Mesenchymal stem cell (in vitro differentiated cells and primary cell): ENCODE measurements at regions not wholly inside any gene's neighbourhood (a gene's known extent, or its start where the extent isn't known, plus 50 kb on each side); places are given as distances from the start of the nearest gene placed in this dataset.
A peak's percentile ranks its signal among the peaks of the same experiment; 100 is the strongest.

Experiments used
- DNase-seq: peaks from one replicate; pipeline ENCODE4 v3.0.0-alpha.2; 2013
- H2AFZ ChIP-seq: one replicate; pipeline ENCODE4 v1.6.1; 2013; ENCODE audit warnings: low read depth, mild to moderate bottlenecking, control low read depth, inconsistent platforms, low read length, moderate library complexity
- H2AK5ac ChIP-seq: 2 replicates; pipeline ENCODE4 v1.6.1; 2013; ENCODE audit warnings: low read length, moderate library complexity, mild to moderate bottlenecking, inconsistent platforms; ENCODE audit not compliant: severe bottlenecking
- H2BK120ac ChIP-seq: one replicate; pipeline ENCODE4 v1.6.1; 2013; ENCODE audit warnings: low read depth, mild to moderate bottlenecking, inconsistent platforms, low read length, moderate library complexity
- H2BK12ac ChIP-seq, 2 experiments: one replicate each; pipeline ENCODE4 v1.6.1; 2013; ENCODE audit warnings: inconsistent platforms in 2 of 2, low read length in 2 of 2, mild to moderate bottlenecking in 2 of 2, moderate library complexity in 2 of 2, control low read depth in 1 of 2
- H2BK15ac ChIP-seq: one replicate; pipeline ENCODE4 v1.6.1; 2013; ENCODE audit warnings: mild to moderate bottlenecking, low read depth, inconsistent platforms; ENCODE audit not compliant: poor library complexity, severe bottlenecking
- H2BK5ac ChIP-seq: 2 replicates; pipeline ENCODE4 v1.6.1; 2013; ENCODE audit warnings: low read depth, mild to moderate bottlenecking, low read length, control low read depth, inconsistent platforms; ENCODE audit not compliant: poor library complexity, severe bottlenecking
- H3K14ac ChIP-seq, 2 experiments: one replicate each; pipeline ENCODE4 v1.6.1; 2013; ENCODE audit warnings: inconsistent platforms in 2 of 2, low read length in 2 of 2, control low read depth in 1 of 2, mild to moderate bottlenecking in 1 of 2, moderate library complexity in 1 of 2
- H3K18ac ChIP-seq, 2 experiments: one replicate each; pipeline ENCODE4 v1.6.1; 2013; ENCODE audit warnings: inconsistent platforms in 2 of 2, low read length in 2 of 2, control low read depth in 1 of 2, low read depth in 1 of 2, mild to moderate bottlenecking in 1 of 2
- H3K23ac ChIP-seq, 2 experiments: one replicate each; pipeline ENCODE4 v1.6.1; 2013; ENCODE audit warnings: inconsistent platforms in 2 of 2, low read length in 2 of 2, mild to moderate bottlenecking in 2 of 2, moderate library complexity in 2 of 2, control low read depth in 1 of 2
- H3K27ac ChIP-seq: 2 replicates; pipeline ENCODE4 v1.5.1; 2013; ENCODE audit warnings: mild to moderate bottlenecking, moderate library complexity, low read length, control low read depth, inconsistent platforms; ENCODE audit not compliant: poor library complexity, severe bottlenecking
- H3K27me3 ChIP-seq, 2 experiments: 2 replicates each; pipeline versions ENCODE4 v1.6.1 to v1.7.0; 2013; ENCODE audit warnings: low read length in 2 of 2, mild to moderate bottlenecking in 2 of 2, moderate library complexity in 2 of 2, control low read depth in 1 of 2, inconsistent platforms in 1 of 2; ENCODE audit not compliant: control insufficient read depth in 1 of 2, insufficient read depth in 1 of 2
- H3K36me3 ChIP-seq, 2 experiments: 2 replicates each; pipeline versions ENCODE4 v1.6.1 to v1.7.0; 2013; ENCODE audit warnings: low read length in 2 of 2, control low read depth in 1 of 2, inconsistent platforms in 1 of 2, low read depth in 1 of 2, mild to moderate bottlenecking in 1 of 2; ENCODE audit not compliant: insufficient read depth in 2 of 2, control insufficient read depth in 1 of 2
- H3K4ac ChIP-seq, 2 experiments: one replicate each; pipeline ENCODE4 v1.6.1; 2013; ENCODE audit warnings: inconsistent platforms in 2 of 2, low read length in 2 of 2, mild to moderate bottlenecking in 2 of 2, moderate library complexity in 2 of 2, control low read depth in 1 of 2, low read depth in 1 of 2
- H3K4me1 ChIP-seq: 2 replicates; pipeline ENCODE4 v1.6.1; 2013; ENCODE audit warnings: low read depth, low read length, control low read depth; ENCODE audit not compliant: control insufficient read depth, insufficient read depth
- H3K4me2 ChIP-seq: 2 replicates; pipeline ENCODE4 v1.6.1; 2013; ENCODE audit warnings: low read length, mild to moderate bottlenecking, inconsistent platforms; ENCODE audit not compliant: poor library complexity, severe bottlenecking
- H3K4me3 ChIP-seq, 2 experiments: 2 replicates each; pipeline versions ENCODE4 v1.5.1 to v1.7.0; 2013; ENCODE audit warnings: low read length in 2 of 2, mild to moderate bottlenecking in 2 of 2, control low read depth in 1 of 2, low read depth in 1 of 2; ENCODE audit not compliant: insufficient read depth in 1 of 2
- H3K79me1 ChIP-seq: replicated peaks from 2 replicates; pipeline ENCODE4 v1.6.1; 2013; ENCODE audit warnings: mild to moderate bottlenecking, control low read depth, low read length, inconsistent platforms; ENCODE audit not compliant: poor library complexity, severe bottlenecking
- H3K9ac ChIP-seq: 2 replicates; pipeline ENCODE4 v1.7.0; 2013; ENCODE audit warnings: mild to moderate bottlenecking, low read length, moderate library complexity
- H3K9me3 ChIP-seq: 2 replicates; pipeline ENCODE4 v1.7.0; 2013; ENCODE audit warnings: mild to moderate bottlenecking, low read length; ENCODE audit not compliant: control insufficient read depth
- H4K8ac ChIP-seq: one replicate; pipeline ENCODE4 v1.6.1; 2013; ENCODE audit warnings: inconsistent platforms, mild to moderate bottlenecking, low read length, moderate library complexity
- H4K91ac ChIP-seq: one replicate; pipeline ENCODE4 v1.6.1; 2013; ENCODE audit warnings: mild to moderate bottlenecking, low read length, inconsistent platforms
- WGBS: methylation state at CpG from one replicate; pipeline ENCODE4 v1.1.7; 2013; ENCODE audit warnings: mixed read lengths; 5-methylcytosine and 5-hydroxymethylcytosine counted together

DNA sequence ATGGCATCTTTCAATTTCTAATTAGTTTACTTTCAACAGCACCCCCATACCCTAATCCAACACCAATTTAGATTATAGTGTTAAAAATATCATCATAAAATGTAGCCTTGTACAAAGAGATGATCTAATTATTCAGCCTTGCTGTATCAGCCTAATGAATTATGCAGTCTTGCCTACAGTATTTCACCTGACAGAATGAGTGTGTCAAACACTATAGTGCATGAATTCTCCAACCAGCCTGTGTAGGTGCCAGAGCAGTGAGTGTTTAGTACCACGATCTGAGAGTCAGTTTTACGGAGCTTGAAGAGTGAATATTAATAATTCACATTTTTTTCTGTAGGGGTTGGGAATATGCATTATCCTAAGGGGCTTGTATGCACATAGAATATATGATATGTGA, 411.6 kb upstream of the SLC14A2 start:
- H2BK15ac ChIP-seq, result no peak overlapping the region
- no peak overlapping the region for H3K14ac ChIP-seq
- no peak overlapping the region for H2BK120ac ChIP-seq
- H3K9me3 ChIP-seq, result peaks cover 5% of the 10 kb centered on the region
- H2BK5ac ChIP-seq, result no peak overlapping the region
- no peaks in the 10 kb centered on the region for H3K27me3 ChIP-seq
- no peak overlapping the region for H2AK5ac ChIP-seq
- H3K4me2 ChIP-seq, result no peak overlapping the region
- no peak overlapping the region for H3K18ac ChIP-seq
- no peaks in the 10 kb centered on the region for H3K79me1 ChIP-seq
- H4K91ac ChIP-seq, result no peak overlapping the region
- no peak overlapping the region for H3K23ac ChIP-seq
- H3K4me3 ChIP-seq, result no peak overlapping the region
- H3K4me1 ChIP-seq, result no peaks in the 10 kb centered on the region
- no peak overlapping the region for H4K8ac ChIP-seq
- H3K27ac ChIP-seq, result no peak overlapping the region
- H3K9ac ChIP-seq, result no peak overlapping the region
- no peak overlapping the region for H2BK12ac ChIP-seq
- no peak for DNase-seq
- H2AFZ ChIP-seq, result no peak overlapping the region
- WGBS, result 90% methylated on average over 2 of the region's 2 CpGs
- H3K36me3 ChIP-seq, result no peaks in the 10 kb centered on the region
- H3K4ac ChIP-seq, result no peak overlapping the region

DNA sequence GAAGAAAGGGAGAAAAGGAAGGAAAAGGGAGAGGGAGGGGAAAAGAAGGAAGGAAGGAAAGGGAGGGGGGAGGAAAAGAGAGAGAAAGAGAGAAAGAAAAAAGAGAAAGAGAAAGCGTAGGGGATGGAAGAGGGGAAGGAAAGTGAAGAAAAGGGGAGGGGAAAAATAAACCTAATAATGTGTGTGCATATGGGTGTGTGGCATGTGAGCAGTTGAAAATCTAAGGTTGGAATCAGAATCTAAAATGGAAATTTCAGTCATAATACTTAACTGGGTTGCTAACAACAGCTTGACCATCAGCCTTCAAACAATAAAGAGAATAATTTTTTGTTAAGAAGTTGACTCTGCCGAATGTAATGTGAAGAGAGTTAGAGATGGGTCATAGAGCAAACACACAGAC, 407.9 kb upstream of the SLC14A2 start:
- Histone ChIP-seq H3K27ac (no peak overlapping the region), H3K36me3 (no peaks in the 10 kb centered on the region), H3K4me1 (no peaks in the 10 kb centered on the region), H4K8ac (no peak overlapping the region), H3K9ac (no peak overlapping the region), H4K91ac (no peak overlapping the region), H3K18ac (no peak overlapping the region), H3K4ac (no peak overlapping the region), H2BK120ac (no peak overlapping the region), H3K9me3 (no peaks in the 10 kb centered on the region), H3K4me3 (no peak overlapping the region), H2BK5ac (no peak overlapping the region), H3K27me3 (no peaks in the 10 kb centered on the region), H2BK12ac (no peak overlapping the region), H3K14ac (no peak overlapping the region), H2BK15ac (no peak overlapping the region), H2AFZ (no peak overlapping the region), H3K23ac (no peak overlapping the region), H3K79me1 (no peaks in the 10 kb centered on the region), H3K4me2 (no peak overlapping the region), H2AK5ac (no peak overlapping the region)
- no peak for DNase-seq
- WGBS, result 91% methylated on average over 2 of the region's 2 CpGs

DNA sequence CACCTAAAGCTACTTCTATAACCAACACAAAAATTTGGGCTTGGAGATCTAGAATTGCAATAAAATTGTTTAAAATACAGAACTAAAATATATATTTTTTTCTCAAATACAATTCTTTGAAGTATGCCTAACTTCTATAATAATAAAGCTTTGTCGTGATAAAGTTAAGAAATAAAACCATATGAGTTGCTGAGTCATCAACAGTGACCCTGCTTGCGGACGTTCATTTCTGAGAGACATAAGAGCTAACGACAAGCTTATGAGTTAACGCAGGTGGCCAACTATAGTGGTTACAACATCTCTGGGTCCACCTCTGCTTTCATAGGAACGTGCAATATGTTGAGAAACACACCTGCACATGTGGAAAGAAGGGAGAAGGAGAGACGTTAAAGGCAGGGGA, 407.1 kb upstream of the SLC14A2 start:
- H2AK5ac ChIP-seq, result no peak overlapping the region
- no peak overlapping the region for H3K14ac ChIP-seq

DNA sequence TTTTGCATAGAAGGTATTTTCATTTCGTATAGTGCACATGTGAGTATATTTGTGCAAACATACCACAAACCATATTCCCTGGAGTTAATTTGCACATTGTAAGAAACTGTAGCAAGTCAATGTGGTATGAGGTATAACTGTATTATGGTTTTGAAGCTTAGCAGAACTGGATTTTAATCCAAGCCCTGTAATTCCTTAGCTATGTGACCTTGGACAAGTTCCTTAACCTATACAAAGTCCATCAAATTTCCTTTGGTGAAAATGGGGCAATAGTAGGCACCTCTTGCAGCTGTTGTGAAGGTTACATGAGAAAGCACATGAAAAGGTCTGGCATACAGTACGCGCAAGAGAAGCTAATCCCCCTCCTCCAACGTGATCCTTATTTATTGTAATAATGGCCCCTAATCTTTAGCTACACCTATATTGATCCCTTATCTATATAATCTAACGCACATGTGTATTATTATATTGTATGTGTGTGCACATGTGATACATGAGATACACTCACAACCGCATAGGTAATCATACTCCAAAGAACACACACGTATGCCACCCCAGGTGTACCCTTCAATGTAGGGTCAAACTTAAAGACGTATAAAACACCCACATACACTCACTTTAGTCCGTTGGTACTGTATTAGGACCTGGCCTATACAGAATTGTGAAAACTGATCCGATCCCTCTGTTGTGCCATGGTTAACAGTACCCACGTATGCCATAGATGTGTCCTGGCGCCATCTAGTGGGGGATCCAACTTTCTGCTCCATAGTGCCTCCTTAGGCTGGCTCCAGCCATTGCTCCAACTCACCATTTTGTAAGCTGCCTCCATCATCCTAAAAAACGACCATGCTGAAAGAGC, 402.9 kb upstream of the SLC14A2 start:
- no peak overlapping the region for H3K9ac ChIP-seq
- H3K27ac ChIP-seq, result no peak overlapping the region
- H3K36me3 ChIP-seq, result no peaks in the 10 kb centered on the region
- peak; percentile 72 for DNase-seq
- H3K4me1 ChIP-seq, result no peaks in the 10 kb centered on the region
- no peaks in the 10 kb centered on the region for H3K79me1 ChIP-seq
- no peak overlapping the region for H2AFZ ChIP-seq
- no peak overlapping the region for H3K23ac ChIP-seq
- H3K27me3 ChIP-seq, result no peaks in the 10 kb centered on the region
- no peak overlapping the region for H4K91ac ChIP-seq
- H3K9me3 ChIP-seq, result no peaks in the 10 kb centered on the region
- no peak overlapping the region for H2BK5ac ChIP-seq
- no peak overlapping the region for H3K14ac ChIP-seq
- H3K4me3 ChIP-seq, result no peak overlapping the region
- H2BK15ac ChIP-seq, result no peak overlapping the region
- H2BK120ac ChIP-seq, result no peak overlapping the region
- no peak overlapping the region for H3K4ac ChIP-seq
- no peak overlapping the region for H3K4me2 ChIP-seq
- no peak overlapping the region for H4K8ac ChIP-seq
- 51% methylated on average over 11 of the region's 13 CpGs for WGBS
- no peak overlapping the region for H2BK12ac ChIP-seq
- H3K18ac ChIP-seq, result peak overlapping the region in 1 of 2 experiments; percentile 40
- no peak overlapping the region for H2AK5ac ChIP-seq

More for the DNA sequence above, 407.1 kb upstream of the SLC14A2 start:
- Histone ChIP-seq H2BK120ac (no peak overlapping the region), H2BK5ac (no peak overlapping the region), H3K4me2 (no peak overlapping the region), H3K23ac (no peak overlapping the region), H3K9me3 (no peaks in the 10 kb centered on the region), H3K4me3 (no peak overlapping the region), H4K91ac (no peak overlapping the region), H2AFZ (no peak overlapping the region), H3K36me3 (no peaks in the 10 kb centered on the region), H3K4me1 (no peaks in the 10 kb centered on the region), H3K4ac (no peak overlapping the region), H3K18ac (no peak overlapping the region), H2BK15ac (no peak overlapping the region), H4K8ac (no peak overlapping the region), H3K9ac (no peak overlapping the region), H3K27ac (no peak overlapping the region), H3K27me3 (no peaks in the 10 kb centered on the region), H2BK12ac (no peak overlapping the region), H3K79me1 (no peaks in the 10 kb centered on the region)
- 91% methylated on average over 7 of the region's 7 CpGs for WGBS
- DNase-seq, result no peak
